ENCODE measurements at regions not wholly inside any gene's neighbourhood (a gene's known extent, or its start where the extent isn't known, plus 50 kb on each side); places are given as distances from the start of the nearest gene placed in this dataset.

GRCh38 chr9:126223798-126224531 lies 102.7 kb upstream of the MVB12B start (continued):
- TF ChIP-seq, protein P1, sequence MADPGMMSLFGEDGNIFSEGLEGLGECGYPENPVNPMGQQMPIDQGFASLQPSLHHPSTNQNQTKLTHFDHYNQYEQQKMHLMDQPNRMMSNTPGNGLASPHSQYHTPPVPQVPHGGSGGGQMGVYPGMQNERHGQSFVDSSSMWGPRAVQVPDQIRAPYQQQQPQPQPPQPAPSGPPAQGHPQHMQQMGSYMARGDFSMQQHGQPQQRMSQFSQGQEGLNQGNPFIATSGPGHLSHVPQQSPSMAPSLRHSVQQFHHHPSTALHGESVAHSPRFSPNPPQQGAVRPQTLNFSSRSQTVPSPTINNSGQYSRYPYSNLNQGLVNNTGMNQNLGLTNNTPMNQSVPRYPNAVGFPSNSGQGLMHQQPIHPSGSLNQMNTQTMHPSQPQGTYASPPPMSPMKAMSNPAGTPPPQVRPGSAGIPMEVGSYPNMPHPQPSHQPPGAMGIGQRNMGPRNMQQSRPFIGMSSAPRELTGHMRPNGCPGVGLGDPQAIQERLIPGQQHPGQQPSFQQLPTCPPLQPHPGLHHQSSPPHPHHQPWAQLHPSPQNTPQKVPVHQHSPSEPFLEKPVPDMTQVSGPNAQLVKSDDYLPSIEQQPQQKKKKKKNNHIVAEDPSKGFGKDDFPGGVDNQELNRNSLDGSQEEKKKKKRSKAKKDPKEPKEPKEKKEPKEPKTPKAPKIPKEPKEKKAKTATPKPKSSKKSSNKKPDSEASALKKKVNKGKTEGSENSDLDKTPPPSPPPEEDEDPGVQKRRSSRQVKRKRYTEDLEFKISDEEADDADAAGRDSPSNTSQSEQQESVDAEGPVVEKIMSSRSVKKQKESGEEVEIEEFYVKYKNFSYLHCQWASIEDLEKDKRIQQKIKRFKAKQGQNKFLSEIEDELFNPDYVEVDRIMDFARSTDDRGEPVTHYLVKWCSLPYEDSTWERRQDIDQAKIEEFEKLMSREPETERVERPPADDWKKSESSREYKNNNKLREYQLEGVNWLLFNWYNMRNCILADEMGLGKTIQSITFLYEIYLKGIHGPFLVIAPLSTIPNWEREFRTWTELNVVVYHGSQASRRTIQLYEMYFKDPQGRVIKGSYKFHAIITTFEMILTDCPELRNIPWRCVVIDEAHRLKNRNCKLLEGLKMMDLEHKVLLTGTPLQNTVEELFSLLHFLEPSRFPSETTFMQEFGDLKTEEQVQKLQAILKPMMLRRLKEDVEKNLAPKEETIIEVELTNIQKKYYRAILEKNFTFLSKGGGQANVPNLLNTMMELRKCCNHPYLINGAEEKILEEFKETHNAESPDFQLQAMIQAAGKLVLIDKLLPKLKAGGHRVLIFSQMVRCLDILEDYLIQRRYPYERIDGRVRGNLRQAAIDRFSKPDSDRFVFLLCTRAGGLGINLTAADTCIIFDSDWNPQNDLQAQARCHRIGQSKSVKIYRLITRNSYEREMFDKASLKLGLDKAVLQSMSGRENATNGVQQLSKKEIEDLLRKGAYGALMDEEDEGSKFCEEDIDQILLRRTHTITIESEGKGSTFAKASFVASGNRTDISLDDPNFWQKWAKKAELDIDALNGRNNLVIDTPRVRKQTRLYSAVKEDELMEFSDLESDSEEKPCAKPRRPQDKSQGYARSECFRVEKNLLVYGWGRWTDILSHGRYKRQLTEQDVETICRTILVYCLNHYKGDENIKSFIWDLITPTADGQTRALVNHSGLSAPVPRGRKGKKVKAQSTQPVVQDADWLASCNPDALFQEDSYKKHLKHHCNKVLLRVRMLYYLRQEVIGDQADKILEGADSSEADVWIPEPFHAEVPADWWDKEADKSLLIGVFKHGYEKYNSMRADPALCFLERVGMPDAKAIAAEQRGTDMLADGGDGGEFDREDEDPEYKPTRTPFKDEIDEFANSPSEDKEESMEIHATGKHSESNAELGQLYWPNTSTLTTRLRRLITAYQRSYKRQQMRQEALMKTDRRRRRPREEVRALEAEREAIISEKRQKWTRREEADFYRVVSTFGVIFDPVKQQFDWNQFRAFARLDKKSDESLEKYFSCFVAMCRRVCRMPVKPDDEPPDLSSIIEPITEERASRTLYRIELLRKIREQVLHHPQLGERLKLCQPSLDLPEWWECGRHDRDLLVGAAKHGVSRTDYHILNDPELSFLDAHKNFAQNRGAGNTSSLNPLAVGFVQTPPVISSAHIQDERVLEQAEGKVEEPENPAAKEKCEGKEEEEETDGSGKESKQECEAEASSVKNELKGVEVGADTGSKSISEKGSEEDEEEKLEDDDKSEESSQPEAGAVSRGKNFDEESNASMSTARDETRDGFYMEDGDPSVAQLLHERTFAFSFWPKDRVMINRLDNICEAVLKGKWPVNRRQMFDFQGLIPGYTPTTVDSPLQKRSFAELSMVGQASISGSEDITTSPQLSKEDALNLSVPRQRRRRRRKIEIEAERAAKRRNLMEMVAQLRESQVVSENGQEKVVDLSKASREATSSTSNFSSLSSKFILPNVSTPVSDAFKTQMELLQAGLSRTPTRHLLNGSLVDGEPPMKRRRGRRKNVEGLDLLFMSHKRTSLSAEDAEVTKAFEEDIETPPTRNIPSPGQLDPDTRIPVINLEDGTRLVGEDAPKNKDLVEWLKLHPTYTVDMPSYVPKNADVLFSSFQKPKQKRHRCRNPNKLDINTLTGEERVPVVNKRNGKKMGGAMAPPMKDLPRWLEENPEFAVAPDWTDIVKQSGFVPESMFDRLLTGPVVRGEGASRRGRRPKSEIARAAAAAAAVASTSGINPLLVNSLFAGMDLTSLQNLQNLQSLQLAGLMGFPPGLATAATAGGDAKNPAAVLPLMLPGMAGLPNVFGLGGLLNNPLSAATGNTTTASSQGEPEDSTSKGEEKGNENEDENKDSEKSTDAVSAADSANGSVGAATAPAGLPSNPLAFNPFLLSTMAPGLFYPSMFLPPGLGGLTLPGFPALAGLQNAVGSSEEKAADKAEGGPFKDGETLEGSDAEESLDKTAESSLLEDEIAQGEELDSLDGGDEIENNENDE (IDR thresholded peaks at IDR 0.05; ENCODE audit: insufficient replicate concordance, low read length): no peak
- TF ChIP-seq ZNF274 (IDR thresholded peaks at IDR 0.05; ENCODE audit: borderline replicate concordance, extremely low read depth, low read length): no peak
- TF ChIP-seq RAD21 (IDR thresholded peaks at IDR 0.05 in 1 of 2, conservative IDR thresholded peaks at IDR 0.05 in 1 of 2; ENCODE audit: low read depth in 2 of 2, low read length in 2 of 2): no peak
- TF ChIP-seq EZH2 (IDR thresholded peaks at IDR 0.05; ENCODE audit: low read depth, low read length, severe bottlenecking): no peak
- TF ChIP-seq, protein P2, sequence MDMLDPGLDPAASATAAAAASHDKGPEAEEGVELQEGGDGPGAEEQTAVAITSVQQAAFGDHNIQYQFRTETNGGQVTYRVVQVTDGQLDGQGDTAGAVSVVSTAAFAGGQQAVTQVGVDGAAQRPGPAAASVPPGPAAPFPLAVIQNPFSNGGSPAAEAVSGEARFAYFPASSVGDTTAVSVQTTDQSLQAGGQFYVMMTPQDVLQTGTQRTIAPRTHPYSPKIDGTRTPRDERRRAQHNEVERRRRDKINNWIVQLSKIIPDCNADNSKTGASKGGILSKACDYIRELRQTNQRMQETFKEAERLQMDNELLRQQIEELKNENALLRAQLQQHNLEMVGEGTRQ (IDR thresholded peaks at IDR 0.05; ENCODE audit: low read length): no peak
- no peak for TF ChIP-seq HDAC6 (IDR thresholded peaks at IDR 0.05; ENCODE audit: low read depth, low read length)
- no peak for TF ChIP-seq TCF12 (IDR thresholded peaks at IDR 0.05; ENCODE audit: low read depth, low read length)
- TF ChIP-seq KDM1A (IDR thresholded peaks at IDR 0.05; ENCODE audit: borderline replicate concordance, low read length): no peak
- no peak for TF ChIP-seq CHD1 (IDR thresholded peaks at IDR 0.05; ENCODE audit: low read depth, low read length)
